Astrocyte of the spinal cord (primary cell): ENCODE measurements at regions not wholly inside any gene's neighbourhood (a gene's known extent, or its start where the extent isn't known, plus 50 kb on each side); places are given as distances from the start of the nearest gene placed in this dataset.

Experiments used
- DNase-seq: peaks from one replicate; pipeline ENCODE4 v3.0.0; 2011; ENCODE audit warnings: low read depth, low spot score
- H3K4me3 ChIP-seq: 2 replicates; pipeline ENCODE4 v1.5.1; 2011; ENCODE audit warnings: low read depth, mild to moderate bottlenecking, low read length, moderate library complexity
- in situ Hi-C: cut with HindIII; loops from 2 replicates; pipeline ENCODE4 v1.10.0; 2017; ENCODE audit warnings: low sequenced_read_pairs
- TF ChIP-seq, protein P1 (sequence below): IDR thresholded peaks from 2 replicates; pipeline ENCODE4 v1.5.1; 2012; ENCODE audit warnings: low read depth, mild to moderate bottlenecking, low read length, inconsistent platforms

- no peak overlapping the region for H3K4me3 ChIP-seq
- in situ Hi-C loops: no loop called here
- no peak for DNase-seq
- TF ChIP-seq, protein P1, sequence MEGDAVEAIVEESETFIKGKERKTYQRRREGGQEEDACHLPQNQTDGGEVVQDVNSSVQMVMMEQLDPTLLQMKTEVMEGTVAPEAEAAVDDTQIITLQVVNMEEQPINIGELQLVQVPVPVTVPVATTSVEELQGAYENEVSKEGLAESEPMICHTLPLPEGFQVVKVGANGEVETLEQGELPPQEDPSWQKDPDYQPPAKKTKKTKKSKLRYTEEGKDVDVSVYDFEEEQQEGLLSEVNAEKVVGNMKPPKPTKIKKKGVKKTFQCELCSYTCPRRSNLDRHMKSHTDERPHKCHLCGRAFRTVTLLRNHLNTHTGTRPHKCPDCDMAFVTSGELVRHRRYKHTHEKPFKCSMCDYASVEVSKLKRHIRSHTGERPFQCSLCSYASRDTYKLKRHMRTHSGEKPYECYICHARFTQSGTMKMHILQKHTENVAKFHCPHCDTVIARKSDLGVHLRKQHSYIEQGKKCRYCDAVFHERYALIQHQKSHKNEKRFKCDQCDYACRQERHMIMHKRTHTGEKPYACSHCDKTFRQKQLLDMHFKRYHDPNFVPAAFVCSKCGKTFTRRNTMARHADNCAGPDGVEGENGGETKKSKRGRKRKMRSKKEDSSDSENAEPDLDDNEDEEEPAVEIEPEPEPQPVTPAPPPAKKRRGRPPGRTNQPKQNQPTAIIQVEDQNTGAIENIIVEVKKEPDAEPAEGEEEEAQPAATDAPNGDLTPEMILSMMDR: no peak
These were observed 100.1 kb downstream of the TPRA1 start for GRCh38 chr3:127490271-127491023.

GRCh38 chr3:127489357-127489756 is 101.2 kb downstream of the TPRA1 start:
- DNase-seq: no peak
- TF ChIP-seq, protein P1: no peak
- in situ Hi-C loops: no loop called here
- H3K4me3 ChIP-seq: no peak overlapping the region

GRCh38 chr3:127488740-127489139 is 101.8 kb downstream of the TPRA1 start:
- no peak for DNase-seq
- TF ChIP-seq, protein P1: no peak
- no peak overlapping the region for H3K4me3 ChIP-seq
- in situ Hi-C loops: no loop called here

GRCh38 chr3:127488141-127488672 is 102.3 kb downstream of the TPRA1 start:
- TF ChIP-seq, protein P1: no peak
- H3K4me3 ChIP-seq: no peak overlapping the region
- DNase-seq: no peak
- in situ Hi-C loops: no loop called here

- no peak for DNase-seq
These were observed 103.3 kb downstream of the TPRA1 start for GRCh38 chr3:127487196-127487595.

DNA sequence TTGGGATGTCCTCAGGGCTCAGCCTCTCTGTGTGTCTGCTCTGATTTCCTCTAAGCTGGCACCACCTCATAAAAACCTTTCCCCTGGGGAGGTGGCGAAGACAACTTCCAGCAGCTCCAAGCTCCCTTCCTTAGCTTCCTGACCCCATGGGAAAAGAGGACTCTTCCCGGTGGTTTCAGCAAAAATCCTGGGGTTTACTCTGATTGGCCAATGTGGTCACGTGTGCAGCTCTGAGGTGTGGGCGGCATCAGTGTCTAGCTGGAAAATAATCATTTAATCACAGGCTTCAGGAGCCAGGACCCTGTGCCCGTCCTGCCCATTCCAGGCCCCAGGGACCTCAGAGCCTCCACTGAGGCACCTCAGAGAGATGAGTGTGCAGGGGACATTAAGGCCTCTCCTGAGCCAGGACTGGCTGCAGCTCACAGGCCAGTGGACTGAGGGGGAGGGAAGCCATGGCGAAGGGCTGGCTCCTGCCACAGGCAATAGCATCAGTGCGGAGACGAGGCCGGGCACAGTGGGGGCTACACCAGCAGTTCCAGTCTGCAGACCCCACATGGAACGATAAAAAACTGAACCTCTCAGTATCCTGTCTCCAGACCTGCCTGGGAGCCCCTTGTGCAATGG is 104.1 kb downstream of the TPRA1 start:
- in situ Hi-C loops: no loop called here
- DNase-seq: no peak
- TF ChIP-seq, protein P1: no peak
- H3K4me3 ChIP-seq: no peak overlapping the region

More at GRCh38 chr3:127487196-127487595, 103.3 kb downstream of the TPRA1 start:
- TF ChIP-seq, protein P1: no peak
- no peak overlapping the region for H3K4me3 ChIP-seq
- in situ Hi-C loops: no loop called here
